ENCODE measurements at regions not wholly inside any gene's neighbourhood (a gene's known extent, or its start where the extent isn't known, plus 50 kb on each side); places are given as distances from the start of the nearest gene placed in this dataset.

GRCh38 chr6:93555292-93555691 is 135.9 kb upstream of the EPHA7 start:
- Histone ChIP-seq H3K27me3 (ENCODE audit: low read depth) (no peaks in the 10 kb centered on the region), H3K4me1 (no peaks in the 10 kb centered on the region), H3K4me3 (no peak overlapping the region), H3K36me3 (no peaks in the 10 kb centered on the region), H3K27ac (replicated peaks) (no peak overlapping the region), H3K9me3 (replicated peaks) (no peaks in the 10 kb centered on the region)
- intact Hi-C loops (cut with micrococcal nuclease): no loop called here
- TF ChIP-seq CTCF (IDR thresholded peaks at IDR 0.05; ENCODE audit: borderline replicate concordance): no peak
- no peak for DNase-seq

DNA sequence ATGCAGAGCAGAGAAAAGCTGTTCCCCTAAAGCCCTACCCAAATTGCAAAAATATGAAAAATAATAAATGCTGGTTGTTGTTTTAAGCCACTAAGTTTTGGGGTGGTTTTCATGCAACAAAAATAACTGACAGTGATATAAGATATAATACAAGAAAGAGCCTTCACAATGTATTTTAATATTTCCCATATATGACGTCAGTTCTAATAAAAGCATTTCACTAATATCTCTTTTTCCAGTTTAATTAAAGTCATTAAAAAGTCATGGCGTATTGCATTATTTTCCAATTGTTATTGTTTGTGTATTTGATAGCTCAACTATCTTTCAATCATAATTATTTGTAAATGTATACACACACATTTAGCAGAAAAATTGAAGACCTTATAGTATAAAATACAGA is 134.7 kb upstream of the EPHA7 start:
- intact Hi-C loops (cut with micrococcal nuclease): no loop called here
- no peak for TF ChIP-seq CTCF (IDR thresholded peaks at IDR 0.05; ENCODE audit: borderline replicate concordance)
- Histone ChIP-seq H3K36me3 (no peaks in the 10 kb centered on the region), H3K27ac (replicated peaks) (no peak overlapping the region), H3K9me3 (replicated peaks) (no peaks in the 10 kb centered on the region), H3K4me3 (no peak overlapping the region), H3K4me1 (no peaks in the 10 kb centered on the region), H3K27me3 (ENCODE audit: low read depth) (no peaks in the 10 kb centered on the region)
- no peak for DNase-seq

- H3K4me3 ChIP-seq: no peak overlapping the region
- H3K27ac ChIP-seq (replicated peaks): no peak overlapping the region
- H3K27me3 ChIP-seq (ENCODE audit: low read depth): no peaks in the 10 kb centered on the region
- DNase-seq: no peak
- TF ChIP-seq CTCF (IDR thresholded peaks at IDR 0.05; ENCODE audit: borderline replicate concordance): no peak
- no peaks in the 10 kb centered on the region for H3K4me1 ChIP-seq
- H3K36me3 ChIP-seq: no peaks in the 10 kb centered on the region
- intact Hi-C loops (cut with micrococcal nuclease): no loop called here
- peaks cover 4% of the 10 kb centered on the region for H3K9me3 ChIP-seq (replicated peaks)
These were observed 131.4 kb upstream of the EPHA7 start for GRCh38 chr6:93550551-93551276.

DNA sequence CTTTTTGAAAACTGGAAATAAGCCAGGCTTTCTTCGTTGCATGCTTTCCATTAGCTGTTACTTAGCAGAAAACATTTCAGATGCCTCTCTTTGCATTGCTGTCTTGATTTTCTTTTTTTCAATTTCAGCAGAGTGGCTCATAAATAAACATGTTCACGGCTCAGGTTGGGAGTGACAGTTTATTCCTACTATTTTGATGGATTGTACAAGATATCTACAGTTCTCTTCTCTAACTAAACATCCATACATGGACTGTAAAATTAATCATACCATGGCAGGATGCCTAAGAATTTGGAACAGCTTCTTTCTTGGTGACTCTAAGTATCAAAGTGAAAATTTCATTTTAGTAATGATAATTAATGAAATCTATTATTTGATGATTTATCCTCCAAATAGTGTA is 130.5 kb upstream of the EPHA7 start:
- no peaks in the 10 kb centered on the region for H3K4me1 ChIP-seq
- H3K36me3 ChIP-seq: no peaks in the 10 kb centered on the region
- peaks cover 4% of the 10 kb centered on the region for H3K9me3 ChIP-seq (replicated peaks)
- no peaks in the 10 kb centered on the region for H3K27me3 ChIP-seq (ENCODE audit: low read depth)
- intact Hi-C loops (cut with micrococcal nuclease): no loop called here
- no peak for DNase-seq
- no peak for TF ChIP-seq CTCF (IDR thresholded peaks at IDR 0.05; ENCODE audit: borderline replicate concordance)
- no peak overlapping the region for H3K4me3 ChIP-seq
- H3K27ac ChIP-seq (replicated peaks): no peak overlapping the region

DNA sequence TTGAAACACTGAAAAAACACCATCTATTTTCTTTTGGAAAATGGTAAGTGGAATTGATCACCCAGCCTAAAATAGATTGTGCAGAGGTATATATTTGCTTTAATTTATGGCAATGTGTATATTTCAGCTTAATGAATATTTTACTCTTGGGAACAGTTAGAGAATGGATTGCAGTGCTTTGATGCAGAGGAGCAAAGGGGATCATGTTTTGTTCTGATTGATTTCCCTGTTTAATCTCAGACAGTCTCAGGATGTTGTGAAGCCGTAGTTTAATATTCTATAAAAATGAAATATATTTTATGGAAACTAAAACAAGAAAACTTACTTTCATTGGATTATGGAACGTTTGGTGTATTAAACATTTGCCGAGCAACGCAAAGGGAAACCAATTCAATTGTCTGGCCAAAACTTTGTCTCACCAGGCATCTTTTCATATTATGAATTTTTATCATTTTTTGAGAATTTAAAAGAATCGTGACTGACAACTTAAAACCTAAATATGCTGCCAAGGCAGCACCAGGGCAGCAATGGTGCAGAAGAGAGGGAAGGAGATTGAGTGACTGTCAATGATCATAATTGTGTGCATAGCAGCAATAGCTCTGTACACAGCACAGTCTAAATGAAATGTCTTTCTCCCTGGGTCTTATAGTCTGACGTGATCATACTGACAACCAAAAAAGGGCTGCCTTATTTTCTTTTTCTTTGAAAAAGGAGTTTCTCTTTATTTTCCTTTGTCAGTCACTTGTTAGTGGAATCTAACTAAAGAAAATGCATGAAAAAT is 105.5 kb upstream of the EPHA7 start:
- no peak for DNase-seq
- H3K4me3 ChIP-seq: no peak overlapping the region
- H3K9me3 ChIP-seq (replicated peaks): no peaks in the 10 kb centered on the region
- TF ChIP-seq CTCF (IDR thresholded peaks at IDR 0.05; ENCODE audit: borderline replicate concordance): no peak
- H3K36me3 ChIP-seq: no peaks in the 10 kb centered on the region
- no peaks in the 10 kb centered on the region for H3K4me1 ChIP-seq
- intact Hi-C loops (cut with micrococcal nuclease): no loop called here
- no peak overlapping the region for H3K27ac ChIP-seq (replicated peaks)
- no peaks in the 10 kb centered on the region for H3K27me3 ChIP-seq (ENCODE audit: low read depth)

Measured in left ventricle myocardium inferior (tissue), 1 donor.